Trophoblast cell (in vitro differentiated cells and primary cell): ENCODE measurements at regions not wholly inside any gene's neighbourhood (a gene's known extent, or its start where the extent isn't known, plus 50 kb on each side); places are given as distances from the start of the nearest gene placed in this dataset.

Source experiments
- DNase-seq, 2 donors: peaks; one replicate each; pipeline ENCODE4 v3.0.0-alpha.2; 2016
- H2AFZ ChIP-seq: 2 replicates; pipeline ENCODE4 v1.6.1; 2013; ENCODE audit warnings: low read length, moderate library complexity, mild to moderate bottlenecking; ENCODE audit not compliant: insufficient read depth, poor library complexity
- H2AK5ac ChIP-seq: 2 replicates; pipeline ENCODE4 v1.6.1; 2013; ENCODE audit warnings: mild to moderate bottlenecking, low read length
- H2BK120ac ChIP-seq: 2 replicates; pipeline ENCODE4 v1.6.1; 2013; ENCODE audit warnings: low read length, mild to moderate bottlenecking, moderate library complexity; ENCODE audit not compliant: insufficient read depth, poor library complexity
- H2BK12ac ChIP-seq: 2 replicates; pipeline ENCODE4 v1.6.1; 2013; ENCODE audit warnings: mild to moderate bottlenecking, low read length, moderate library complexity
- H2BK5ac ChIP-seq: 2 replicates; pipeline ENCODE4 v1.6.1; 2013; ENCODE audit warnings: low read length, low read depth, moderate library complexity, mild to moderate bottlenecking; ENCODE audit not compliant: poor library complexity
- H3K14ac ChIP-seq: 2 replicates; pipeline ENCODE4 v1.6.1; 2013; ENCODE audit warnings: mild to moderate bottlenecking, low read length
- H3K18ac ChIP-seq: 2 replicates; pipeline ENCODE4 v1.6.1; 2013; ENCODE audit warnings: mild to moderate bottlenecking, low read length
- H3K23ac ChIP-seq: 2 replicates; pipeline ENCODE4 v1.6.1; 2013; ENCODE audit warnings: low read length
- H3K27ac ChIP-seq: 2 replicates; pipeline ENCODE4 v1.5.1; 2013; ENCODE audit warnings: low read depth, mild to moderate bottlenecking, inconsistent platforms, low read length, moderate library complexity
- H3K27me3 ChIP-seq: 2 replicates; pipeline ENCODE4 v1.6.1; 2013; ENCODE audit warnings: inconsistent platforms, mild to moderate bottlenecking, low read length, moderate library complexity; ENCODE audit not compliant: insufficient read depth
- H3K36me3 ChIP-seq, 2 experiments: 1 replicate in 1 of 2; 2 replicates in 1 of 2; pipeline ENCODE4 v1.6.1; 2013; ENCODE audit warnings: low read length in 2 of 2, mild to moderate bottlenecking in 2 of 2, moderate library complexity in 1 of 2; ENCODE audit not compliant: insufficient read depth in 2 of 2, control insufficient read depth in 1 of 2
- H3K4ac ChIP-seq: 2 replicates; pipeline ENCODE4 v1.6.1; 2013; ENCODE audit warnings: low read depth, mild to moderate bottlenecking, low read length, moderate library complexity
- H3K4me1 ChIP-seq, 2 experiments: 1 replicate in 1 of 2; 2 replicates in 1 of 2; pipeline ENCODE4 v1.6.1; 2013; ENCODE audit warnings: low read length in 2 of 2, mild to moderate bottlenecking in 2 of 2, moderate library complexity in 1 of 2; ENCODE audit not compliant: insufficient read depth in 2 of 2, control insufficient read depth in 1 of 2
- H3K4me2 ChIP-seq: 2 replicates; pipeline ENCODE4 v1.6.1; 2013; ENCODE audit warnings: inconsistent platforms, mild to moderate bottlenecking, low read length, moderate library complexity
- H3K4me3 ChIP-seq: 2 replicates; pipeline ENCODE4 v1.5.1; 2013; ENCODE audit warnings: mild to moderate bottlenecking, low read depth, low read length, inconsistent platforms
- H3K79me1 ChIP-seq: one replicate; pipeline ENCODE4 v1.6.1; 2013; ENCODE audit warnings: low read length
- H3K79me2 ChIP-seq: 2 replicates; pipeline ENCODE4 v1.6.1; 2013; ENCODE audit warnings: low read length, mild to moderate bottlenecking; ENCODE audit not compliant: control insufficient read depth, insufficient read depth, poor library complexity
- H3K9ac ChIP-seq: 2 replicates; pipeline ENCODE4 v1.6.1; 2013; ENCODE audit warnings: mild to moderate bottlenecking, low read length
- H3K9me3 ChIP-seq: 2 replicates; pipeline ENCODE4 v1.6.1; 2013; ENCODE audit warnings: low read depth, mild to moderate bottlenecking, control low read depth, inconsistent platforms, low read length; ENCODE audit not compliant: insufficient read depth
- H4K12ac ChIP-seq: 2 replicates; pipeline ENCODE4 v1.6.1; 2013; ENCODE audit warnings: low read depth, mild to moderate bottlenecking, low read length, moderate library complexity
- H4K8ac ChIP-seq: 2 replicates; pipeline ENCODE4 v1.6.1; 2013; ENCODE audit warnings: low read depth, mild to moderate bottlenecking, low read length, moderate library complexity
- H4K91ac ChIP-seq: one replicate; pipeline ENCODE4 v1.6.1; 2013; ENCODE audit warnings: low read depth, mild to moderate bottlenecking, low read length, moderate library complexity
- WGBS: extraction: QIAGEN DNeasy Blood & Tissue Kit; methylation state at CpG from one replicate; pipeline ENCODE4 v1.1.7; 2013; ENCODE audit warnings: missing lambda C conversion rate; ENCODE audit not compliant: insufficient read length, insufficient coverage; ENCODE audit errors: extremely low coverage; 5-methylcytosine and 5-hydroxymethylcytosine counted together

- Histone ChIP-seq H4K91ac (no peak overlapping the region), H3K27me3 (no peaks in the 10 kb centered on the region), H3K79me2 (no peaks in the 10 kb centered on the region), H3K4ac (no peak overlapping the region), H3K14ac (no peak overlapping the region), H2BK120ac (no peak overlapping the region), H3K9me3 (no peaks in the 10 kb centered on the region), H3K23ac (no peak overlapping the region), H4K12ac (no peak overlapping the region), H2AFZ (no peak overlapping the region), H3K4me2 (no peak overlapping the region), H3K79me1 (peaks cover 22% of the 10 kb centered on the region), H3K4me3 (no peak overlapping the region), H2AK5ac (no peak overlapping the region), H3K4me1 (peaks cover 8 to 30% of the 10 kb centered on the region in 2 experiments), H3K9ac (no peak overlapping the region), H2BK12ac (peak overlapping the region; percentile 34), H4K8ac (no peak overlapping the region), H3K18ac (no peak overlapping the region), H3K27ac (no peak overlapping the region), H2BK5ac (no peak overlapping the region), H3K36me3 (no peaks in the 10 kb centered on the region)
- no CpG with 5 or more reads among the region's 5 CpGs for WGBS
- peak; percentile 88 to 93 for DNase-seq
These were observed 268.9 kb downstream of the ENC1 start for GRCh38 chr5:74371621-74372020.

GRCh38 chr5:74370168-74370567 lies 270.4 kb downstream of the ENC1 start:
- Histone ChIP-seq H3K9me3 (no peaks in the 10 kb centered on the region), H3K27me3 (no peaks in the 10 kb centered on the region), H2BK5ac (no peak overlapping the region), H4K8ac (no peak overlapping the region), H2BK12ac (peak overlapping the region; percentile 24), H3K4me1 (peaks cover 8 to 30% of the 10 kb centered on the region in 2 experiments), H4K12ac (no peak overlapping the region), H3K9ac (no peak overlapping the region), H2AFZ (no peak overlapping the region), H3K79me1 (peaks cover 22% of the 10 kb centered on the region), H3K27ac (no peak overlapping the region), H3K14ac (no peak overlapping the region), H3K4me3 (no peak overlapping the region), H3K36me3 (no peaks in the 10 kb centered on the region), H2AK5ac (peak overlapping the region; percentile 48), H3K4ac (peak overlapping the region; percentile 1), H3K4me2 (no peak overlapping the region), H2BK120ac (no peak overlapping the region), H3K18ac (no peak overlapping the region), H3K23ac (no peak overlapping the region), H3K79me2 (no peaks in the 10 kb centered on the region), H4K91ac (peak overlapping the region; percentile 58)
- no peak for DNase-seq
- WGBS = no CpG with 5 or more reads among the region's 7 CpGs

- Histone ChIP-seq H3K4me1 (peaks cover 8 to 26% of the 10 kb centered on the region in 2 experiments), H4K91ac (peak overlapping the region; percentile 78), H4K8ac (no peak overlapping the region), H2BK120ac (peak overlapping the region; percentile 32), H3K79me1 (peaks cover 18% of the 10 kb centered on the region), H3K79me2 (no peaks in the 10 kb centered on the region), H2BK12ac (no peak overlapping the region), H3K4me3 (no peak overlapping the region), H3K18ac (no peak overlapping the region), H2AK5ac (no peak overlapping the region), H3K27me3 (no peaks in the 10 kb centered on the region), H3K27ac (no peak overlapping the region), H2AFZ (no peak overlapping the region), H3K23ac (no peak overlapping the region), H3K9me3 (no peaks in the 10 kb centered on the region), H3K9ac (no peak overlapping the region), H4K12ac (no peak overlapping the region), H3K14ac (no peak overlapping the region), H2BK5ac (no peak overlapping the region), H3K36me3 (no peaks in the 10 kb centered on the region), H3K4ac (no peak overlapping the region), H3K4me2 (no peak overlapping the region)
- DNase-seq = no peak
- WGBS = no CpG with 5 or more reads among the region's 6 CpGs
These were observed 271.4 kb downstream of the ENC1 start for GRCh38 chr5:74369173-74369572.

- Histone ChIP-seq H3K79me1 (peaks cover 18% of the 10 kb centered on the region), H3K4ac (no peak overlapping the region), H3K27ac (peak overlapping the region; percentile 51), H3K27me3 (no peaks in the 10 kb centered on the region), H2BK5ac (no peak overlapping the region), H2AK5ac (no peak overlapping the region), H3K4me2 (no peak overlapping the region), H2BK12ac (peak overlapping the region; percentile 14), H3K14ac (peak overlapping the region; percentile 36), H3K9me3 (peaks cover 2% of the 10 kb centered on the region), H4K91ac (peak overlapping the region; percentile 40), H3K23ac (no peak overlapping the region), H2AFZ (no peak overlapping the region), H4K12ac (no peak overlapping the region), H3K79me2 (no peaks in the 10 kb centered on the region), H3K18ac (no peak overlapping the region), H4K8ac (peak overlapping the region; percentile 0), H3K4me1 (peaks cover 8 to 24% of the 10 kb centered on the region in 2 experiments), H2BK120ac (peak overlapping the region; percentile 33), H3K9ac (no peak overlapping the region), H3K36me3 (no peaks in the 10 kb centered on the region), H3K4me3 (no peak overlapping the region)
- DNase-seq = no peak
- no CpG with 5 or more reads among the region's 4 CpGs for WGBS
These were observed 272.6 kb downstream of the ENC1 start for GRCh38 chr5:74367934-74368333.
